Activated CD4-positive, alpha-beta T cell treated with anti-CD3 and anti-CD28 coated beads, Interleukin-2, amount 50 U/mL, for 48 hours (primary cell): ENCODE measurements at regions not wholly inside any gene's neighbourhood (a gene's known extent, or its start where the extent isn't known, plus 50 kb on each side); places are given as distances from the start of the nearest gene placed in this dataset.
"Not testable (repeated sequence)": the region's sequence is repeated elsewhere in the genome, so short reads cannot be mapped to it uniquely, and the experiment has no call there.

Experiments
- DNase-seq, 2 experiments: peaks; one replicate each; pipeline ENCODE4 v3.0.0-alpha.2; 2020

DNA sequence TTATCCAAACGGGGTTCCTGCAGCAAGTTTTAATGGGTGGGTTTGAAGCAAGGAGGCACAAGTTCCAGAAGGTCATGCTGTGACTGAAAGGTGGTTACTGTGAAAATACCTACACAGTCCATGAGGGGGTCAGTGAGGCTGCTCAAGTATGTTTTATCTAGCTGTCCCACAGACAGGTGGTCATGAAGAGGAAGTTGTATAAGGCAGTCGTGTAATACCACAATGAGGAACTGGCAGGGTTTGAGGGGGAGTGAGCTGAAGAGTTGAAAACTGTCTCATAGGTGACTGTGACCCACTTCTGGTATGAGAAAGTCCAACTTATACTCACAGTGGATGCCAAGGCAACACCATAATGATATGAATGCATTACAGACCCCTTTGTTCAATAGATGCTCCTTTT lies 856.8 kb downstream of the OTOL1 start:
- DNase-seq = no peak

DNA sequence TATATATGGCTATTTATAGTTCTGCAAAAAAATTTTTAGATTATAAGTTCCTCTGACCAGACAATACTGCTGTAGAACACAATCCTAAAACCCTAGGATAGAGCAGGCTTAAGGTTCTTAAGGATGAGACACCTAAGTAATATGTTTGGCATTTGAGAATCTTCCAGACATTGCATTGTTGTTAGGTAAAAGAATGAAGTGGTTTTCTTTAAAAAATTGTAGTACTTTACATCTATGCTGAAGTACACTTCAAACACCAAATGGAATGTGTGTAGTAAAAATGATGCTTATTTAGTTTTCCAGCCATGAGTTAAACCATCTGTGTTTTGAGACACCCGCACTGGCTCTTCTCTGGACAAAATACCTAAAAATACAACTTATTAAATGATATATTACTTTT lies 857.7 kb downstream of the OTOL1 start:
- no peak for DNase-seq

GRCh38 chr3:162365066-162365719 lies 868.6 kb downstream of the OTOL1 start:
- DNase-seq = no peak

DNA sequence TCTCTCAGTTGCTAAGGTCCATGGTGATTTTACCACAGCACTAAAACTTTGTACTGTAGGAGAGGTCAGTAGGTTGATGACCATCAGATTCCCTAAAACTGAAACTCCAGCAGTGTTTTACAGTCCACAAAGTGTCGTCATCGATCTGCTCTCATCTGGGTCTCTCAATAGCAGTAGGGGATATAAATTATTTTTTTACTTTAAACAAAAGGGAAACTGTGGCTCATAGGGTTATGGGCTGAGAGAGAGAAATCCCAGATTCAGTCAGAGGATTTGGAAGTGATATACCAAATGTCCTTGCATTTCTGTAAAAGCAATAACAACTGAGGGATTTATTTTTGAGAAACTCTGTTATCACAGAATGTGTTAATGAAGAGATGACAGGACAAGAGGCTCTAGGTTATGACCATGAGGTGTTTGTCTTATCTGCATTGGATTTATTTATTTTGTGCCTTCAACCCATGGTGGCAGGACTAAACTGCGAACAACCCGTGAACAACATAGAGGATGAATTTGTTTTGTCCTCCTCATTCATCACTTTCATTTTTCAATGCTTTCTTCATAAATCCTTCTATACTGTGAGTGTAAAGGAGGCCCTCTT lies 869.7 kb downstream of the OTOL1 start:
- no peak for DNase-seq

DNA sequence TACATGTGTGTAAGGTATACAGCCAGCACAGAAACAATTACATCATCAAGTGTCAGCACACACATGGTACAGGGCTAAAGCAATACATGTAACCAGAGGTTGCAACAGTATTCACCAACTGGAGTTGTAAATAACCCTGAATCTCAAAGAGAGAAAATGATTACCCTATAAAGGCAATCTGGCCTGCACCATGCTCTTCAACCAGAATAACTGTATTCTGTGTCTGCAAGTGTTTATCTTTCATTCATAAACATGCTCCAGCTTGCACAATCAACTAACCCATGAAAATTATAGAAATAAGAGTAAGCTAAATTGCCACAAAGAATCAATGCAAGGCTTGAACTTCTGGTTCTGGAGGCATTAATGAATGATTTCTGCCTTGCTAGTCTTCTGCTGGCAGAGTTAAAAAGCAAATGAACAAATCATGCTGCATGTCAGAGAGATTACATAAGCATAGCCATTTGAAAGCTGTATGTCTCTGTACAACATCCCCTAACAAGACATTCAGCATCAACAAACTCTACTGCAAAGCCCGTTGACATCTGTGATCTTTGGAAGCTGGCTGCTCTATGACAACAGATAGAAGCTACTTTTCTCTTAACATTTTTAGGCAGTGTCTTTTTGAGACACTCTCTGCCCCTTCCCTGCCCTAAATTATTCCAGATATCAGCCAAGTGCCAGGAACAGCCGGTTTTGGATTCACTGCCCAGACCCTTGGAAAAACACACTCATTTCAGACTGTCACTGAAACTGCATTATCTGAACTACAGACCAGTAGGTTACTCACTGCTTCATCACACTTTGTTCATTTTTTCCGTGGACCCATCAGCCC lies 871.0 kb downstream of the OTOL1 start:
- no peak for DNase-seq

DNA sequence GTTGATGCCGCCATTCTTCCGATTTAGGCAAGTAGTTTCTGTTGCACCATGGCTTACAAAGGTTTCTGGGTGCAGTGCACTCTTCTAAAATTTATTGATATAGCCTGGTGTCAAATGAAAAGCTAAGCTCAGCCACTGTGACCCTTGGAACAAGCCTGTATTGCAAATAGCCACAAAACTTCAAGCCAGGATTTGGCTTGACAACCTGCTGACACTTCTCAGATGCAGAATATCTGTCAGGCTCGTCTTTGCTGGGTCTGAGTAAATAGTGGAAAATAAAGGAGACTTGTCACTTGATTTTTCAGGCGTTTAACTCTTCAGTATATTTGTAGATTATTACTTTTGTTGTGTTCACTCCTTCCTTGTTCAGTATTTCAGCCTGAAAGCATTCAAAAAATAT lies 871.8 kb downstream of the OTOL1 start:
- DNase-seq = no peak

DNA sequence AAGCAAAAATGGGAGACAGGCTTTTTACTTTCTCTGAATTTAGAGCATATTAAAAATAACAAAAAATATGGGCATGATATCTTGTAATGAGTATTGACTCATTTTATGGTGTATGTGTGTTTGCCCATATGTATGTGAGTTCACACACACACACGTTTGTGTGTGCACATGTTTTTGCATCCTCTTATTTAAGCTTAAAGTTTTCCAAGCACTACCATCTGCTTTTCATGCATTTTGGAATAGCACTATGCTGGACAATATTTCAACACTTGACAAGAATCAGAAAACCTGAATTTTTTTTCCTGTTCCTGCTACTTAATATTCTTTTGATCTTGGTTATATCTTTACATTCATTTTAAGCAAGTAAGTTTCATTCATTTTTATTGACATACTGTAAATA lies 872.7 kb downstream of the OTOL1 start:
- DNase-seq = no peak

GRCh38 chr3:162370141-162370540 lies 873.5 kb downstream of the OTOL1 start:
- no peak for DNase-seq

- no peak for DNase-seq
Measured at GRCh38 chr3:162376761-162377160, 880.2 kb downstream of the OTOL1 start.

GRCh38 chr3:162377608-162378007 lies 881.0 kb downstream of the OTOL1 start:
- no peak for DNase-seq

- DNase-seq = no peak
Measured at GRCh38 chr3:162385387-162385786, 888.8 kb downstream of the OTOL1 start.

DNA sequence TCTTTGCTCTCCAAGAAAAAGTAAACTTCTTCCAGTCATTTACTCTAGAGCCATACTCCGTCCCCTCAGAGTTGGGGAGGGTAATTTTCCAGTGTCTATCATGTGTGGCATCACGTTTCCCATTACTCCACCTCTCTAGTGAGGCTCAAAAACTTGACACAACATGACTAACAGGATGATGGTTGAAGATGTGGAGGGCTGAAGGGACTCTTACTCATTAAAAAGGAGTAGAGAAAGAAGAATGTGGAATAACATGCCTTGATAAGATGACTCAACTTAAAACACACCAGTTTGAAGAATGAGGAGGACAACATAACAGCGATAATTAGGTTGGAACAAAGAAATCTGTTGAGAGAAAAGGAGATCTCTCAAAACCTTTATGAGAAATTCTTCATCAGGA lies 894.3 kb downstream of the OTOL1 start:
- no peak for DNase-seq

DNA sequence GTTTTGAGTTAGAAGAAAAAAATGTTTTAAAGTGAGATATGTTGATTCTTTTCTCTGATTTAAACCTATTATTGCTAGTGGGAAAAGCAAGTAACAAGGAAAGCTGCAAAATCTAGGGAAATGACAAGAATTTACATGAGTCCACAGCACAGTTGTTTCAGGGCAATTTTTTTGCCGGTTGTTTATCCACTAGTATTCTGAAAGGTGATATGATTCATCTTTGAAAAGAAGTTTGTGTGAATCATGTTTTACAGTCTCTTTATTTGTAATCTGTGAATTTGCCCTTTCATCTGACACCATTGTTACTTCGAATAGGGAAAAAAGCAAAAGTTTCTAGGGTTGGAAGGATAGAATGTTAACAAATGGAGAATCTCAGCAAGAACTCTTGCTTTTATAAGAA lies 894.7 kb downstream of the OTOL1 start:
- no peak for DNase-seq

DNA sequence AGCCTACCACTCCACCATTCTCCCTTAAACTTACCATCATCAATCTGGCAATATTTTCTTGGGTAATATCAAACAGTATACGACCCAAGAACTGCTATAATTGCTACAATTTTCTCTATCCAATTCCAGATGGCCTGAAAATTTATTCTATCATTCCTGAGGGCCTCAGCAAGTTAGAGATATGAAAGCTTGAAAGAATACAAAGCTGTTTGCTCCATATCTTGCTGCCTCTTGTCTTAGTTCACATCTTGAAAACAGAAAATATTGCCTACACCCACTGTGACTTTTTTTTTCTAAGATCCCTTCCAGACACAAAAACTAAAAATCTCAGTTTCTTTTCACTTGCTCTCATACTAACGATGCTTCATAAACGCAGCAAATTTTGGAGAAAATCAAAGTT lies 898.9 kb downstream of the OTOL1 start:
- DNase-seq = no peak

GRCh38 chr3:162398554-162398953 lies 901.9 kb downstream of the OTOL1 start:
- no peak for DNase-seq

- no peak for DNase-seq
Measured at GRCh38 chr3:162400697-162401096, 904.1 kb downstream of the OTOL1 start.

- DNase-seq = not testable (repeated sequence)
Measured at GRCh38 chr3:162411556-162411955, 914.9 kb downstream of the OTOL1 start.

DNA sequence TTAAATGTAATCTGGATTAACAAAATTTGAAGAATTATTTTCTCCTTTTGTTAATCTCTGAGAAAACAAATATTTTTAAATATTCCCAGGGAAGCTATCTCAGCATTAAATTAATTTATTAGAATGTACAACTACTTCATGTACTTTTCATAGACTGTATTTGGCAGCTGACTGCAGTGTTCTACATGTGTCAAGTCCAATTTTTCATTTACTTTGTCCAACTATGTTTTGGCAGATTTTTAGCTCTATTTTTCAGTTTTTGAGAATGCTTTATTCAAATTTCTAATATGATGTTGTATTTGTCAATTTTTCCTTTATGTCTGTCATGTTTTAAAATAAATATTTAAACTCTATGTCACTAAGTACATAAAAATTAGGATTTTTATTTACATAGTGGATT lies 925.1 kb downstream of the OTOL1 start:
- no peak for DNase-seq

DNA sequence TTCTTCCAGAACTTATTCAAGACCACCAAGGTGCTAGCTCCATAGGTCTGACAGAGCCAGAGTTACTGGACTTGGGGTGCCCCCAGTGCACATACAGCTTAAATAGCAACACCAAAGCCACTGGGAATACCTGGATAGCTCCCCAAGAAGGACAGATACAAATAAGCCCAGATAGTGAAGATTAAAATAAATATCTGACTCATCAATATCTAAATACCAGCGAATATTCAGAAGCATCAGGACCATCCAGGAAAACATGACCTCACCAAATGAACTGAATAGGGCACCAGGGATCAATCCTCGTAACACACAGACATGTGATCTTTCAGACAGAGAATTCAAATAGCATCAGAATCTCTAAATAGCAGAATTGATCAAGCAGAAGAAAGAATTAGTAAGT lies 931.6 kb downstream of the OTOL1 start:
- DNase-seq = no peak

GRCh38 chr3:162435750-162436149 lies 939.1 kb downstream of the OTOL1 start:
- DNase-seq = no peak

GRCh38 chr3:162436826-162437225 lies 940.2 kb downstream of the OTOL1 start:
- no peak for DNase-seq

DNA sequence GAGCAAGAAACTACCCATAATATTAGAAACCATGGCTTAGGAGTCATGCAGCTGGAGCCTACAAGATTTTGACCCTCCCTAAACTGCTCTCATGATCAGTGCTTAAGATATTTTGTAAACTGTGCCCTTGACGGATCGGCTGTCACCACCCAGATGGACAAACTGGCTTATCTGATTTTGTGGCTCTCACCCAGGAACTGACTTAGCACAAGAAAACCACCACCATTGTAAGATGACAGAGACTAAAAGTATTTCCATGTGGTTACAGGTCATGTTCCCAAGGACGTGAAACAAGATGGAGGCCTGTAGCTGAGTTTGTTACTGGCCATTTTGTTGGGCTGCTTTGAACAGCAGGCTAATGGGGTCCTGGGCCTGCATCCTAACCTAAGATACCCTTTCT lies 940.9 kb downstream of the OTOL1 start:
- DNase-seq = no peak

DNA sequence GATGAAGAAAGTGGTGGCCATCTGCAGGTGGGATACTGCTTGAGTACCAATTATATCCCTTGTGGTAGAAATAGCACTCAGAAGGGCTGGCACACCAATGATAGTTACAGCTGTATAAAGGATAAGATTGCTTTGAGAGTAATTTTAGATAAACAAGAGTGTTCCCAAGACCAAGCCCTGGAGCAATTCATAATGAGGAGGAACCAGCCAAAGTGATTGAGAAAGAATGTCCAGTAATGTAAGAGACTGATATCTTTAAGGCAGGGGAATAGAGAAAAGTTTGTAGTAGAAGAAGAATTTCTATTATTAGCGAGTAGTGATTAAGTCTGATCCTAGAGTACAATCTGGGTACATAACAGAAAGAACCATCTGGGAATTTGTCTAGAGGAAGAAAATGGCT lies 945.1 kb downstream of the OTOL1 start:
- DNase-seq = no peak

- DNase-seq = no peak
Measured at GRCh38 chr3:162443376-162443775, 946.8 kb downstream of the OTOL1 start.
